ENCODE measurements at regions not wholly inside any gene's neighbourhood (a gene's known extent, or its start where the extent isn't known, plus 50 kb on each side); places are given as distances from the start of the nearest gene placed in this dataset.

DNA sequence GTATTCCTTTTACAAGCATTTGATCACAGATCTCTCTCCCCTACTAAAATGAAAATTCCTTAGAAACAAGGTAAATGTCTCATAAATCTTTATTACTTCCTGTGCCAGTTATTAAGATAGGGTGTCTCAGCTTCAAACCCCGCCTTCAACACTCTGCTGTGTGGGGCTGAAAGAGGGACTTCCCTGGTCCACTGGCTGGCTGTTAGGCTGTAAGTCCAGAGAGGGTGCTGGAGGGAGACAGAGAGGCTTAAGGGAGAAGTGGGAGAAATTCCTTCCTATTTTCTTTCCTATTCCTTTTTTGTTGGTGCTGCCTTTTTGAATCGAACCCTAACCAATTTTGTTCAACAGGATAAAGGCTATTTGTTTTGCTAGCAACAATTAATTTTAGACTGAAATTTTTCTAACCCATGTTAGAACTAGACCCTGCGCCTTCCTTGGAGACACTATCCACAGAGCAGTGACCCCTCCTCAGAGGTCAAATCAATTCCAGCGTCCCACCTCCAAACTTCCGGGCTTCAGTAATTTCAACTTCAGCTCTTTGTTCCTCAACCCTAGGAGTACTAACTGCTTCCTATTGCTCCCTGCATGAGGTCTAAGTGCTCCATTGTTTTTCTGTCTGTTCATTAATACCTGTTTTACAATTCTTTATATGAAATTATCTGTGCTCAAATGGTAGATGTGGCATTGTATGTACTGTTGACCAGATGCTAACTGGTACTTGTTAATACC is 207.5 kb upstream of the OPRM1 start:
- Histone ChIP-seq H3K23me2 (ENCODE audit: low read depth, low read length) (peaks cover 4% of the 10 kb centered on the region; the same call in 1 of the 2 replicates), H4K8ac (ENCODE audit: extremely low read depth, insufficient read depth, low read length) (no peak overlapping the region), H4K5ac (ENCODE audit: insufficient read length, low read depth, low read length) (no peak overlapping the region), H2BK15ac (ENCODE audit: low read length) (no peak overlapping the region), H3K27me3 (replicated peaks in 1 of 4; ENCODE audit: control insufficient read depth in 3 of 4, extremely low read depth in 1 of 4, insufficient read depth in 3 of 4, low read length in 3 of 4) (no peaks in the 10 kb centered on the region; a peak in 1 of 7 replicates), H3K23ac (ENCODE audit: insufficient read length) (no peak overlapping the region), H3K4me3 (ENCODE audit: extremely low read depth in 1 of 4, insufficient read depth in 2 of 4, low read depth in 3 of 4, low read length in 4 of 4) (no peak overlapping the region), H3K9me3 (ENCODE audit: insufficient read depth in 2 of 2, low read depth in 1 of 2, low read length in 1 of 2) (no peaks in the 10 kb centered on the region), H3K4me1 (replicated peaks in 1 of 4; ENCODE audit: control insufficient read depth in 3 of 4, insufficient read depth in 4 of 4, low read length in 3 of 4) (peaks cover 3 to 9% (median 5%) of the 10 kb centered on the region in 4 experiments; a peak in 6 of 7 replicates), H3K36me3 (ENCODE audit: control insufficient read depth in 2 of 4, insufficient read depth in 4 of 4, low read length in 3 of 4) (no peaks in the 10 kb centered on the region), H4K20me1 (replicated peaks in 1 of 2; ENCODE audit: control insufficient read depth in 1 of 2, insufficient read depth in 2 of 2, low read length in 2 of 2) (peaks cover 0 to 3% of the 10 kb centered on the region in 2 experiments), H3K14ac (ENCODE audit: insufficient read length) (no peak overlapping the region), H2BK120ac (replicated peaks; ENCODE audit: low read depth, low read length) (no peak overlapping the region), H4K91ac (replicated peaks; ENCODE audit: insufficient read length, low read length) (no peak overlapping the region), H3K56ac (replicated peaks; ENCODE audit: insufficient read length, low read depth, low read length) (no peak overlapping the region), H2AK5ac (ENCODE audit: low read depth, low read length) (no peak overlapping the region), H3K79me2 (ENCODE audit: control insufficient read depth in 1 of 2, insufficient read depth in 2 of 2, low read length in 2 of 2) (no peaks in the 10 kb centered on the region; a peak in 1 of 4 replicates), H2BK20ac (ENCODE audit: low read length) (peak overlapping the region; percentile 62; the same call in 1 of the 2 replicates), H2AFZ (ENCODE audit: low read length) (no peak overlapping the region), H3K4me2 (ENCODE audit: insufficient read depth in 1 of 2, low read depth in 2 of 2, low read length in 2 of 2) (peak overlapping the region; percentile 9 to 22; a peak in 3 of 4 replicates), H3K4ac (replicated peaks; ENCODE audit: insufficient read length, low read depth, low read length) (no peak overlapping the region), H3K18ac (ENCODE audit: extremely low read depth, low read length) (no peak overlapping the region), H3K27ac (ENCODE audit: low read depth, low read length) (no peak overlapping the region), H3K79me1 (ENCODE audit: low read depth, low read length) (no peaks in the 10 kb centered on the region), H2BK5ac (ENCODE audit: low read depth, low read length) (peak overlapping the region; percentile 11; the same call in 1 of the 2 replicates), H3K9ac (replicated peaks in 1 of 4; ENCODE audit: extremely low read depth in 1 of 4, low read depth in 3 of 4, low read length in 3 of 4) (no peak overlapping the region), H2BK12ac (ENCODE audit: low read depth, low read length) (no peak overlapping the region)
- peak in 1 of 3 experiments; percentile 19; a peak in 1 of 4 replicates for TF ChIP-seq CTCF (IDR thresholded peaks at IDR 0.05; ENCODE audit: control extremely low read depth in 1 of 3, insufficient read depth in 1 of 3, low read depth in 1 of 3, low read length in 3 of 3)
- no peak for TF ChIP-seq BCL11A (IDR thresholded peaks at IDR 0.05; ENCODE audit: low read depth in 2 of 2, low read length in 2 of 2)
- TF ChIP-seq NANOG (IDR thresholded peaks at IDR 0.05; ENCODE audit: insufficient read depth, low read depth, low read length, poor library complexity, severe bottlenecking), result peak; percentile 81
- 0 out of 4 replicates have a peak, but pooled peaks of 1 of the 2 experiments have one; percentile 11 for TF ChIP-seq HDAC2 (IDR thresholded peaks at IDR 0.05; ENCODE audit: borderline replicate concordance in 1 of 2, low read depth in 2 of 2, low read length in 2 of 2)
- FAIRE-seq (peak; percentile 42), DNase-seq (ENCODE audit: low read depth in 1 of 2, low spot score in 2 of 2) (peak in 1 of 2 experiments; percentile 38)
- 40% methylated on average over 5 of the region's 5 CpGs; no CpG with 5 or more reads in 1 of the 2 experiments for WGBS, 2 experiments (ENCODE audit: extremely low coverage in 1 of 2, insufficient coverage in 1 of 2, insufficient read length in 1 of 2, insufficient replicate concordance in 2 of 2, low coverage in 1 of 2, low lambda C conversion rate in 2 of 2, missing lambda C conversion rate in 1 of 2)
- CTCF ChIA-PET (ENCODE audit: partially characterized antibody), result interaction anchor here (1.5 to 5.9 kb wide), 2 partner anchors 17 to 34 kb away, joined by 4 to 29 read pairs; no protein-coding TSS in a partner anchor
- POLR2A ChIA-PET (ENCODE audit: partially characterized antibody), result no interaction called here
